ENCODE measurements at regions not wholly inside any gene's neighbourhood (a gene's known extent, or its start where the extent isn't known, plus 50 kb on each side); places are given as distances from the start of the nearest gene placed in this dataset.

DNA sequence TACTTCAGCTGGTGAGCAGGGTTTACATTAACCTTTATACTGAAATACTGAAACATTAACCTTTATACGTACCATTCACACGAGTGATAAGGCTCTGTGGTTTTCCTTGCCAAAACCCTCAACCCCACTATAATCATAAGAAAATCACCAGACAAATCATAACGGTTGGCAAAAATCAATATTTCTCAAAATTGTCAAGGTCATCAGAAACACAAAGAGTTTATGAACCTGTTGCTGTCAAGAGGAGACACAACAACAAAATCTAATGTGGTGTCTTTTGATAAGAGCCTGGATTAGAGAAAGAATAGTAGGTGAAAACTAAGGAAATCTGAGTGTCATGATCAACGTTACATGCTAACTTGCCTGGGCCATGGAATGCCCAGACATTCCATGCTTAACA, 396.9 kb upstream of the TMEFF2 start:
- TF ChIP-seq, protein P1, sequence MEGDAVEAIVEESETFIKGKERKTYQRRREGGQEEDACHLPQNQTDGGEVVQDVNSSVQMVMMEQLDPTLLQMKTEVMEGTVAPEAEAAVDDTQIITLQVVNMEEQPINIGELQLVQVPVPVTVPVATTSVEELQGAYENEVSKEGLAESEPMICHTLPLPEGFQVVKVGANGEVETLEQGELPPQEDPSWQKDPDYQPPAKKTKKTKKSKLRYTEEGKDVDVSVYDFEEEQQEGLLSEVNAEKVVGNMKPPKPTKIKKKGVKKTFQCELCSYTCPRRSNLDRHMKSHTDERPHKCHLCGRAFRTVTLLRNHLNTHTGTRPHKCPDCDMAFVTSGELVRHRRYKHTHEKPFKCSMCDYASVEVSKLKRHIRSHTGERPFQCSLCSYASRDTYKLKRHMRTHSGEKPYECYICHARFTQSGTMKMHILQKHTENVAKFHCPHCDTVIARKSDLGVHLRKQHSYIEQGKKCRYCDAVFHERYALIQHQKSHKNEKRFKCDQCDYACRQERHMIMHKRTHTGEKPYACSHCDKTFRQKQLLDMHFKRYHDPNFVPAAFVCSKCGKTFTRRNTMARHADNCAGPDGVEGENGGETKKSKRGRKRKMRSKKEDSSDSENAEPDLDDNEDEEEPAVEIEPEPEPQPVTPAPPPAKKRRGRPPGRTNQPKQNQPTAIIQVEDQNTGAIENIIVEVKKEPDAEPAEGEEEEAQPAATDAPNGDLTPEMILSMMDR (IDR thresholded peaks at IDR 0.05; ENCODE audit: low read depth, low read length) = no peak
- TF ChIP-seq EZH2phosphoT487 (IDR thresholded peaks at IDR 0.05; ENCODE audit: low read depth) = no peak
